ENCODE measurements at regions not wholly inside any gene's neighbourhood (a gene's known extent, or its start where the extent isn't known, plus 50 kb on each side); places are given as distances from the start of the nearest gene placed in this dataset.

- no peak overlapping the region for H3K27ac Mint-ChIP-seq (ENCODE audit: unreplicated experiment)
- no peak for TF ChIP-seq CTCF (IDR thresholded peaks at IDR 0.05; ENCODE audit: unreplicated experiment)
- H3K4me1 Mint-ChIP-seq (ENCODE audit: low read depth, unreplicated experiment) = peaks cover 12% of the 10 kb centered on the region
- H3K27me3 Mint-ChIP-seq (ENCODE audit: unreplicated experiment) = no peaks in the 10 kb centered on the region
- intact Hi-C loops (cut with micrococcal nuclease; ENCODE audit: unreplicated experiment) = no loop called here
- CTCF ChIA-PET = no interaction called here
- no peaks in the 10 kb centered on the region for H3K36me3 Mint-ChIP-seq (ENCODE audit: insufficient read depth, unreplicated experiment)
- BruUV-seq (replicated peaks) = no TSS peak
- no peak for DNase-seq
- H3K9me3 Mint-ChIP-seq (ENCODE audit: low read depth, unreplicated experiment) = no peaks in the 10 kb centered on the region
- no peak overlapping the region for H3K4me3 Mint-ChIP-seq (ENCODE audit: low read depth, unreplicated experiment)
These were observed 156.7 kb downstream of the CTTN start for GRCh38 chr11:70555078-70555477.

GRCh38 chr11:70556884-70557741 lies 158.8 kb downstream of the CTTN start:
- no TSS peak for BruUV-seq (replicated peaks)
- no peak overlapping the region for H3K27ac Mint-ChIP-seq (ENCODE audit: unreplicated experiment)
- TF ChIP-seq CTCF (IDR thresholded peaks at IDR 0.05; ENCODE audit: unreplicated experiment) = no peak
- H3K4me3 Mint-ChIP-seq (ENCODE audit: low read depth, unreplicated experiment) = no peak overlapping the region
- no peaks in the 10 kb centered on the region for H3K36me3 Mint-ChIP-seq (ENCODE audit: insufficient read depth, unreplicated experiment)
- CTCF ChIA-PET = no interaction called here
- peak; percentile 44 for DNase-seq
- peaks cover 12% of the 10 kb centered on the region for H3K4me1 Mint-ChIP-seq (ENCODE audit: low read depth, unreplicated experiment)
- H3K27me3 Mint-ChIP-seq (ENCODE audit: unreplicated experiment) = no peaks in the 10 kb centered on the region
- H3K9me3 Mint-ChIP-seq (ENCODE audit: low read depth, unreplicated experiment) = no peaks in the 10 kb centered on the region
- intact Hi-C loops (cut with micrococcal nuclease; ENCODE audit: unreplicated experiment) = no loop called here

GRCh38 chr11:70557742-70558485 lies 159.6 kb downstream of the CTTN start:
- no peak for TF ChIP-seq CTCF (IDR thresholded peaks at IDR 0.05; ENCODE audit: unreplicated experiment)
- CTCF ChIA-PET = no interaction called here
- BruUV-seq (replicated peaks) = no TSS peak
- H3K4me1 Mint-ChIP-seq (ENCODE audit: low read depth, unreplicated experiment) = peaks cover 12% of the 10 kb centered on the region
- H3K9me3 Mint-ChIP-seq (ENCODE audit: low read depth, unreplicated experiment) = no peaks in the 10 kb centered on the region
- no peaks in the 10 kb centered on the region for H3K27me3 Mint-ChIP-seq (ENCODE audit: unreplicated experiment)
- no peaks in the 10 kb centered on the region for H3K36me3 Mint-ChIP-seq (ENCODE audit: insufficient read depth, unreplicated experiment)
- no peak overlapping the region for H3K4me3 Mint-ChIP-seq (ENCODE audit: low read depth, unreplicated experiment)
- intact Hi-C loops (cut with micrococcal nuclease; ENCODE audit: unreplicated experiment) = no loop called here
- DNase-seq = no peak
- H3K27ac Mint-ChIP-seq (ENCODE audit: unreplicated experiment) = no peak overlapping the region

- intact Hi-C loops (cut with micrococcal nuclease; ENCODE audit: unreplicated experiment) = no loop called here
- no peaks in the 10 kb centered on the region for H3K36me3 Mint-ChIP-seq (ENCODE audit: insufficient read depth, unreplicated experiment)
- BruUV-seq (replicated peaks) = no TSS peak
- no peak overlapping the region for H3K27ac Mint-ChIP-seq (ENCODE audit: unreplicated experiment)
- DNase-seq = no peak
- no peak for TF ChIP-seq CTCF (IDR thresholded peaks at IDR 0.05; ENCODE audit: unreplicated experiment)
- H3K27me3 Mint-ChIP-seq (ENCODE audit: unreplicated experiment) = no peaks in the 10 kb centered on the region
- CTCF ChIA-PET = no interaction called here
- peaks cover 14% of the 10 kb centered on the region for H3K4me1 Mint-ChIP-seq (ENCODE audit: low read depth, unreplicated experiment)
- H3K9me3 Mint-ChIP-seq (ENCODE audit: low read depth, unreplicated experiment) = no peaks in the 10 kb centered on the region
- H3K4me3 Mint-ChIP-seq (ENCODE audit: low read depth, unreplicated experiment) = no peak overlapping the region
These were observed 160.4 kb downstream of the CTTN start for GRCh38 chr11:70558681-70559080.

Measured in Calu3 (cell line).